HepG2 (cell line): ENCODE measurements at regions not wholly inside any gene's neighbourhood (a gene's known extent, or its start where the extent isn't known, plus 50 kb on each side); places are given as distances from the start of the nearest gene placed in this dataset.

ENCODE experiments used
- ATAC-seq: fragments of 200-7000 bp; cut with Tn5 transposase; 3 replicates; pipeline ENCODE4 v1.9.1; 2020; ENCODE audit warnings: mild to moderate bottlenecking, moderate library complexity
- BruUV-seq: library from RNA; stranded (reverse); fragments of 400-500 nt; replicated peaks from 2 replicates; lab custom pipeline; 2021; lab: Mats Ljungman, UMichigan
- CTCF ChIA-PET: fragments of 300-600 bp; formaldehyde crosslinking; extraction: SDS; loops from one replicate; lab custom pipeline; 2021; ENCODE audit warnings: low total read pairs, inconsistent platforms, low intra/inter-chr PET ratio; lab: Yijun Ruan, JAX
- POLR2A ChIA-PET: fragments of 350-600 bp; sonication (Branson Sonifier 250); formaldehyde crosslinking; loops from one replicate; lab custom pipeline; 2020; ENCODE audit warnings: antibody characterized with exemption, inconsistent platforms; lab: Yijun Ruan, JAX
- DNase-seq: peaks from one replicate; pipeline ENCODE4 v3.0.0-alpha.2; 2015; ENCODE audit warnings: low spot score
- FAIRE-seq: peaks from 3 replicates; lab custom pipeline; 2011; peaks lifted over from hg19 to GRCh38; lab: Jason Lieb, UNC
- H2AFZ ChIP-seq: one replicate; pipeline ENCODE4 v1.6.1; 2011; ENCODE audit warnings: low read length, inconsistent platforms
- H3K27ac ChIP-seq: fragments of 300-600 bp; 3 replicates; pipeline ENCODE4 v1.8.0; 2011; ENCODE audit warnings: mixed run types, mild to moderate bottlenecking, mixed read lengths, low read length, inconsistent platforms; ENCODE audit not compliant: insufficient read depth; ENCODE audit errors: extremely low read length
- H3K27me3 ChIP-seq, 2 experiments: fragments of 200-600 bp in 1 of 2; 2 replicates in 1 of 2; 3 replicates in 1 of 2; pipeline versions ENCODE4 v1.6.0 to v1.8.0; 2011; ENCODE audit warnings: low read length in 2 of 2, mild to moderate bottlenecking in 2 of 2, moderate library complexity in 2 of 2, inconsistent platforms in 1 of 2; ENCODE audit not compliant: insufficient read depth in 2 of 2, control insufficient read depth in 1 of 2
- H3K36me3 ChIP-seq, 2 experiments: fragments of 200-600 bp in 1 of 2; replicated peaks in 1 of 2; 2 replicates in 1 of 2; 3 replicates in 1 of 2; pipeline versions ENCODE4 v1.5.1 to v1.8.0; 2011; ENCODE audit warnings: low read length in 2 of 2, inconsistent platforms in 1 of 2; ENCODE audit not compliant: insufficient read depth in 2 of 2, control insufficient read depth in 1 of 2
- H3K4me1 ChIP-seq: 2 replicates; pipeline ENCODE4 v1.5.1; 2012; ENCODE audit warnings: low read length, inconsistent platforms; ENCODE audit not compliant: insufficient read depth
- H3K4me2 ChIP-seq: 2 replicates; pipeline ENCODE4 v1.6.0; 2011; ENCODE audit warnings: low read depth, low read length, inconsistent platforms
- H3K4me3 ChIP-seq, 3 experiments: fragments of 200-600 bp in 1 of 3; sonication (generic), shearing (Covaris generic) in 1 of 3; replicated peaks in 1 of 3; 2 replicates each; pipeline ENCODE4 v1.5.1; 2011 to 2016; ENCODE audit warnings: low read length in 3 of 3, inconsistent platforms in 2 of 3, low read depth in 2 of 3, mild to moderate bottlenecking in 2 of 3, control low read depth in 1 of 3, mixed read lengths in 1 of 3; ENCODE audit not compliant: insufficient read depth in 1 of 3
- H3K79me2 ChIP-seq: one replicate; pipeline ENCODE4 v1.6.1; 2011; ENCODE audit warnings: low read length, inconsistent platforms; ENCODE audit not compliant: insufficient read depth
- H3K9ac ChIP-seq: 2 replicates; pipeline ENCODE4 v1.6.0; 2011; ENCODE audit warnings: mild to moderate bottlenecking, low read depth, low read length, inconsistent platforms; ENCODE audit not compliant: insufficient read depth
- H3K9me3 ChIP-seq: 2 replicates; pipeline ENCODE4 v1.5.1; 2012; ENCODE audit warnings: mild to moderate bottlenecking, low read length
- H4K20me1 ChIP-seq: 2 replicates; pipeline ENCODE4 v1.6.0; 2011; ENCODE audit warnings: inconsistent platforms, mild to moderate bottlenecking, low read length, moderate library complexity; ENCODE audit not compliant: insufficient read depth
- FOXM1 ChIP-seq: sonication (generic); formaldehyde crosslinking; IDR thresholded peaks from 2 replicates; pipeline ENCODE4 v1.5.0; 2020; ENCODE audit warnings: missing genetic modification reagents
- NFKB2 ChIP-seq: sonication (generic); formaldehyde crosslinking; IDR thresholded peaks from 2 replicates; pipeline ENCODE4 v1.4.0; 2020; ENCODE audit warnings: missing genetic modification reagents, borderline replicate concordance
- SNAPC5 ChIP-seq: sonication (generic); formaldehyde crosslinking; IDR thresholded peaks from 2 replicates; pipeline ENCODE4 v1.8.1; 2023; ENCODE audit warnings: mild to moderate bottlenecking, missing genetic modification reagents, borderline replicate concordance
- SRSF9 ChIP-seq: fragments of 200-400 bp; formaldehyde crosslinking; IDR thresholded peaks from 2 replicates; pipeline ENCODE4 v1.6.1; 2018; ENCODE audit warnings: borderline replicate concordance, mild to moderate bottlenecking, low read depth, low read length; ENCODE audit not compliant: insufficient read depth, poor library complexity, severe bottlenecking
- TCF12 ChIP-seq, 2 experiments: fragments of 450-650 bp in 1 of 2; sonication (generic) in 1 of 2; formaldehyde crosslinking in 1 of 2; IDR thresholded peaks; 2 replicates each; pipeline versions ENCODE4 v1.6.1 to v1.8.0; 2017 to 2022; ENCODE audit warnings: antibody characterized with exemption in 1 of 2, mild to moderate bottlenecking in 1 of 2, missing genetic modification reagents in 1 of 2, moderate library complexity in 1 of 2
- ZFP36 ChIP-seq: fragments of 150-350 bp; IDR thresholded peaks from 2 replicates; pipeline ENCODE4 v1.6.1; 2018; ENCODE audit warnings: borderline replicate concordance, low read length, low read depth; ENCODE audit not compliant: partially characterized antibody
- ZNF451 ChIP-seq: sonication (generic); formaldehyde crosslinking; IDR thresholded peaks from 2 replicates; pipeline ENCODE4 v1.5.0; 2020; ENCODE audit warnings: mild to moderate bottlenecking, missing genetic modification reagents
- ZNF770 ChIP-seq: sonication (generic); formaldehyde crosslinking; IDR thresholded peaks from 2 replicates; pipeline ENCODE4 v1.5.0; 2020; ENCODE audit warnings: mild to moderate bottlenecking, missing genetic modification reagents
- ZNF772 ChIP-seq: sonication (generic); formaldehyde crosslinking; IDR thresholded peaks from 2 replicates; pipeline ENCODE4 v1.5.0; 2020; ENCODE audit warnings: mild to moderate bottlenecking, missing genetic modification reagents
- WGBS: methylation state at CpG from one replicate; pipeline ENCODE4 v1.1.6; 2017; ENCODE audit warnings: low lambda C conversion rate; 5-methylcytosine and 5-hydroxymethylcytosine counted together
- in situ Hi-C: cut with HindIII; loops from 2 replicates; pipeline ENCODE4 v1.10.0; 2017; ENCODE audit warnings: low pct_unique_long_range_greater_than_20kb; ENCODE audit not compliant: extremely low pct_ligation_motif_present
- intact Hi-C: fragments of 100-400 bp; cut with micrococcal nuclease; formaldehyde crosslinking; loops from one replicate; pipeline ENCODE4 v1.10.0; 2022; ENCODE audit not compliant: unreplicated experiment

DNA sequence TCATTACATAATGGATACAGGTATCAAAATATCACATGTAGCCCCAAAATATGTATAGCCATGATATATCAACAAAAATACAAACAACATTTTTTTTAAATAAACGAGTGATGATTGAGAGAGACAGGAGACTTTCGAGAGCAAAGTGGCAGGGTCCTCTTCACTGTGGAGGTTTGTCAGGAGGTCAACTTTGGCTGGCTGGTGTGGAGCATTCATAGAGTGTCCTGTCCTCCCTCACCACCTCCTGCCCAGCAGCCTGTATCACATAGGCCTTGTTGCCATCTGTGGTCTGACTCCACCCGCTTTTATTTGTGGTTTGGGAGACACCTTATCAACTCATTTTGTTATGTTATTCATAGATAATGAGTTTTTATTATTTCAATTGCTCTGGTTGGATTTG lies 206.9 kb downstream of the SYK start:
- Histone ChIP-seq H3K27me3 (no peaks in the 10 kb centered on the region), H3K4me1 (no peaks in the 10 kb centered on the region), H2AFZ (no peak overlapping the region), H3K36me3 (no peaks in the 10 kb centered on the region), H3K4me3 (no peak overlapping the region), H3K79me2 (no peaks in the 10 kb centered on the region), H3K9ac (no peak overlapping the region), H4K20me1 (no peaks in the 10 kb centered on the region), H3K4me2 (no peak overlapping the region), H3K9me3 (no peaks in the 10 kb centered on the region), H3K27ac (no peak overlapping the region)
- TF ChIP-seq TCF12 (IDR thresholded peaks at IDR 0.05): no peak
- no peak for TF ChIP-seq TCF12 (CRISPR knock-in tag; IDR thresholded peaks at IDR 0.05)
- no peak for TF ChIP-seq ZFP36
- TF ChIP-seq SNAPC5: no peak
- TF ChIP-seq NFKB2: no peak
- no peak for TF ChIP-seq ZNF772 (CRISPR knock-in tag)
- no peak for TF ChIP-seq SRSF9
- TF ChIP-seq FOXM1 (CRISPR knock-in tag): no peak
- no peak for TF ChIP-seq ZNF451
- no peak for TF ChIP-seq ZNF770 (CRISPR knock-in tag)
- intact Hi-C loops (no loop called here), in situ Hi-C loops (no loop called here)
- ChIA-PET POLR2A (no interaction called here), CTCF (no interaction called here)
- WGBS: 47% methylated on average over 3 of the region's 3 CpGs
- no peak for ATAC-seq
- FAIRE-seq: no peak
- BruUV-seq: no TSS peak
- no peak for DNase-seq
